GM12892 (cell line): ENCODE measurements at regions not wholly inside any gene's neighbourhood (a gene's known extent, or its start where the extent isn't known, plus 50 kb on each side); places are given as distances from the start of the nearest gene placed in this dataset.

Source experiments
- DNase-seq: peaks from one replicate; pipeline ENCODE4 v3.0.0; 2011; ENCODE audit not compliant: insufficient read length
- FAIRE-seq: peaks from 2 replicates; lab custom pipeline; 2011; peaks lifted over from hg19 to GRCh38; lab: Jason Lieb, UNC
- POLR2A ChIP-seq: IDR thresholded peaks from 2 replicates; pipeline ENCODE4 v1.6.1; 2011; ENCODE audit warnings: low read depth, low read length, control low read depth
- POLR2AphosphoS5 ChIP-seq: IDR thresholded peaks from 2 replicates; pipeline ENCODE4 v1.6.1; 2011; ENCODE audit warnings: low read depth, low read length, control low read depth
- TAF1 ChIP-seq: IDR thresholded peaks from 2 replicates; pipeline ENCODE4 v1.6.1; 2011; ENCODE audit warnings: low read depth, mild to moderate bottlenecking, control low read depth, low read length, borderline replicate concordance

DNA sequence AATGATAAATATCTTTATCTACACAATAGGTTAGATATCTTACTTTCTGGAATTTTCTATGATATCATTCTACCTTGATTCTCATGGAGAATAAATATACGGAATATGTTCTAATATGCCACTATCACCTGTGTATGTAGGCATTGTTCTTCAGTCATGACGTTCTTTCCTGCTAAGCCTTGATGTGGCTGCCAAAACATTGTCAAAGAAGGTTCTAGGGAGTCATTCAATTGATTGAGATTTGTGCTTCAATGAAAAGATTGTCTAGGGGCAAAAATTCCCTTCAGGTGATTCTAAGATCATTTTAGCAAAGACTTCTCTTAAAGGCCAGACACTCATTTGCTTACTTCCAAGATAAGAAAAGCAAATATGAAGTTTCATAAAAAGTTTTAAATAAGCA lies 118.1 kb downstream of the MAT2B start:
- no peak for TF ChIP-seq POLR2AphosphoS5
- FAIRE-seq (no peak), DNase-seq (no peak)

DNA sequence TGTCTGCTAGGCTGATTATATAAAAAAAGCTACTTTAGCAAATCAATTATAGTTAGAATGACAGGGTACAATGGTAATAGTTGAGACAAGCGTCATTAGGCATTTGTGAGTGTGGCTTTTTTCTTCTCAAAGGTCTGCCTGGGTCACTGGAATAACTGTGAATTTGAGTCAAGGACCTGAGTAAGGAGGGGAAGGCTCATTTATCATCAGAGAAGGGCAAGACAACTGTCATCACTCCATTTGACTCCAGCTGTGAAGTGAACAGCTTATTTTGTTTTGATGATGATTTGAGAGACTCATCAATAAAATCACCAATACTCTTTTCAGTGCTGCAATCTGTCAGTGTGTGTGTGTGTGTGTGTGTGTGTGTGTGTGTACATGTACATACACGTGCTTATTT lies 118.6 kb downstream of the MAT2B start:
- DNase-seq: no peak
- no peak for TF ChIP-seq POLR2A
- no peak for FAIRE-seq

- FAIRE-seq (no peak), DNase-seq (no peak)
- TF ChIP-seq TAF1 (no peak), POLR2A (no peak), POLR2AphosphoS5 (no peak)
Observed at GRCh38 chr5:163624431-163624830, 119.0 kb downstream of the MAT2B start.

- no peak for TF ChIP-seq TAF1
- DNase-seq (no peak), FAIRE-seq (no peak)
Observed at GRCh38 chr5:163626904-163627434, 121.5 kb downstream of the MAT2B start.

DNA sequence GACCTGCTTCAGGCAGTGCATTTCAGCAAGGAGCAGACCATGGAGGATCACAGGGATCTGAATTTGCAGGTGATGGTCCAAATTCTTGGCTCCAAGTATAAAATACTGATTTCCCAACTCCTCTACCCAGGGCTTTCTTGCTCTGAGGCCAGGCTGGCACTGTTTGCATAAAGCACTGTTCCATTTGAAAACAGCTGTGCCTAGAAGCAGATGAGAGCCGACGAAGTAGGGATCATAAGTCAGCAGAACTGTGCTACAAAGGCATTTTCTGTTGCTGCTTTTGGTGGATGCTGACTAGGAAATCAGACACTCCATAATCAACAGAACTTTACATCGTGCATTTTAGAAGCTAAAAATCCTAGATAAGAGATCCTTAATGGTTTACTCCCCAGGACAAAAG lies 126.4 kb downstream of the MAT2B start:
- FAIRE-seq (no peak), DNase-seq (no peak)
- TF ChIP-seq POLR2A: no peak
- no peak for TF ChIP-seq TAF1
- no peak for TF ChIP-seq POLR2AphosphoS5

- TF ChIP-seq POLR2A (no peak), TAF1 (no peak), POLR2AphosphoS5 (no peak)
- no peak for FAIRE-seq
- no peak for DNase-seq
Observed at GRCh38 chr5:163633926-163634460, 128.6 kb downstream of the MAT2B start.

GRCh38 chr5:163635631-163636030 lies 130.2 kb downstream of the MAT2B start:
- no peak for TF ChIP-seq POLR2A
- TF ChIP-seq TAF1: no peak
- TF ChIP-seq POLR2AphosphoS5: no peak
- FAIRE-seq (no peak), DNase-seq (no peak)

DNA sequence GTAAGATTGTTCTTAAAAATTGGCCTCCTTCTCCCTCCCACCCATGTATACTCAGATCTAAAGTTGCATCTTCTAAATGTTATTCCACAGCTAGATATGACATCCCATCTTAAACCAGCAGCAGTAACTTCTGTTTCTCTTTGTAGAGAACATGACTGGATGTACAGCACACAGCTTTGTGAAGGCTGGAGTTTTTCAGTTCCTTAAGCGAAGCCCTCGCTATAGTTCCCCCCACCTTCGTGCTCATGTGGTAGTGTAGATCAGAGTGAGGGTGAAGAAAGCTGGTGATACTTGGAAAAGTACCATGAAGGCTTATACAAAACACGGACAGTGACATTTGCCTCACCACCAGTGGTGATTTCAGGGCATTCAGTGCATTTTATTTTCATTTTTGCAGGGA lies 137.5 kb downstream of the MAT2B start:
- FAIRE-seq (no peak), DNase-seq (no peak)
- TF ChIP-seq TAF1 (no peak), POLR2A (no peak), POLR2AphosphoS5 (no peak)

GRCh38 chr5:163645421-163646416 lies 140.3 kb downstream of the MAT2B start:
- TF ChIP-seq POLR2A (no peak), TAF1 (no peak), POLR2AphosphoS5 (no peak)
- no peak for DNase-seq
- FAIRE-seq: no peak

GRCh38 chr5:163649514-163649913 lies 144.1 kb downstream of the MAT2B start:
- FAIRE-seq: no peak
- no peak for DNase-seq
- TF ChIP-seq TAF1 (no peak), POLR2AphosphoS5 (no peak), POLR2A (no peak)

GRCh38 chr5:163653526-163653925 lies 148.1 kb downstream of the MAT2B start:
- FAIRE-seq (no peak), DNase-seq (no peak)
- TF ChIP-seq POLR2A (no peak), TAF1 (no peak), POLR2AphosphoS5 (no peak)

GRCh38 chr5:163658702-163659567 lies 153.5 kb downstream of the MAT2B start:
- FAIRE-seq (no peak), DNase-seq (no peak)
- TF ChIP-seq POLR2AphosphoS5: no peak
